Activated CD4-positive, alpha-beta T cell treated with anti-CD3 and anti-CD28 coated beads, Interleukin-2, Interleukin-6, amounts not matched to agents 100 ng/mL and 50 ng/mL, durations not matched to agents 16 hours and 8 hours (primary cell): ENCODE measurements at regions not wholly inside any gene's neighbourhood (a gene's known extent, or its start where the extent isn't known, plus 50 kb on each side); places are given as distances from the start of the nearest gene placed in this dataset.

ENCODE experiments used
- DNase-seq: peaks from one replicate; pipeline ENCODE4 v3.0.0-alpha.2; 2020

DNA sequence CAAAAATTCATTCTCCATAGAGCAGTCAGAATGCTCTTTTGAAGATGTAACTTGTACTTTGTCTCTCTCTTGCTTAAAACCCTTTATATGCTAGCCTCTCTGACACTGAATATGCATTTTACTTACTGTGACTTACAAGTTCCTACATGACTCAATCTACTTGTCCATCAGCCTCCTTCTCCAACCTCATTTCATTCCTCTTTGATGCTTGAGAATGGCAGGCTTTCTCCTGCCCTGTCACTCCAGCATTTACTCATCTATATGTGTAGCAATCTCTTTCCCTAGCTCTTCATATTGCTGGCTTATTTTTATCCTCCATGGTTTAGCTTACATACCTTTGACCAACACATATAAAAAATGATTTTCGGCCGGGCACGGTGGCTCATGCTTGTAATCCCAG, 561.9 kb downstream of the CCER1 start:
- no peak for DNase-seq

DNA sequence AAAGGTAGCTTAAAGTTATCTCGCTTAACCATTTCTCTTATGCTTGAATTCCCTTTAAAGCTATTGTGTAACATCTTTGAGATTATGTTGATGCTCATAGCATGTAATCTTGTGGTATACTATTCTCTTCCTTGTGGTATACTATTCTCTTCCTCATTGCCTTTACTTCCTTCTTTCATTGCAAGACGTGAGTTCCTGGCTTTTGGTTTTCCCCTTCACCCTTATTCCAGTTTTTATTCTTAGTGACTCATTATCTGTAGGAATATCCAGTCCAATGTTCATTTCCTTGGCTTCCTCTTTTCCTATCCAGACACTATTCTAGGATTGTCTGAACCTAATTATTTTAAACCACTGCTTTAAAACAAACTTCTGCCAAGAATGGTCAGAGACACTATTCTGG, 564.0 kb downstream of the CCER1 start:
- DNase-seq, result no peak

DNA sequence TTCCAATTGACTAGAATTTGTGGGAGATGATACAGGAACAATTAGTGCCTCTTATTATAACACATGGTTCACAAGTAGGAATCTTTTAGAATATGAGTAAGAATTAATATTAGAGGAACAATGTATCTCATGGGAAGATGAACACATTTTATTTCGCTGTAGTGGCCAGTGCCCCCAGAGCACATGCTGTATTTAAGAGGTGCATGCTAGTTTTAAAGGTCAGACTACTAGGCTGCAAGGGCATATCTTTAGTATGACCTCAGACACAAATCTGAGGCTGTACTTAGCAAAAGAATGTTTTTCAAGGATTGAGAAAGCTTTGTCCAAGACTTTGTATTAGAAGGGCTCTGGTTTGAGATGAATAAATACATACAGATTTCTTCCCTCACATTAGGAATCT, 586.9 kb downstream of the CCER1 start:
- DNase-seq, result no peak

DNA sequence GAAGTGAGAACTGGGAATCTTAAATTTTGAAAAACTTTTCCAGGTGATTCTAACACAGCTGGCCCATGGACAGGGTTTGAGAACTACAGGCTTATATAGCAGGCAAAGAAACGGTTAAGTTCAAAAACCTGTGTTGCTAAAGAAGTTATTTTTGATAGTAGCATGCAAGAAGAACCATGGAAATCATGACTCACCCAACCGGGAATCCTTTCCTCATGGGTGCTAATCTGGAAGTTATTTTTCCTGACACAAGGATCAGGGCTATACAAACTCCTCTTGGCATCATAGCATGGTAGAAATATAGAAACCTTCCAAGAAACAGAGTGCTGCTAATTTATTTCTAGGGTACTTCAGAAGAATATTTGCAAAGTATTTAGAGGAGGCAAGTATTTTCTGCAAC, 588.7 kb downstream of the CCER1 start:
- DNase-seq, result no peak

DNA sequence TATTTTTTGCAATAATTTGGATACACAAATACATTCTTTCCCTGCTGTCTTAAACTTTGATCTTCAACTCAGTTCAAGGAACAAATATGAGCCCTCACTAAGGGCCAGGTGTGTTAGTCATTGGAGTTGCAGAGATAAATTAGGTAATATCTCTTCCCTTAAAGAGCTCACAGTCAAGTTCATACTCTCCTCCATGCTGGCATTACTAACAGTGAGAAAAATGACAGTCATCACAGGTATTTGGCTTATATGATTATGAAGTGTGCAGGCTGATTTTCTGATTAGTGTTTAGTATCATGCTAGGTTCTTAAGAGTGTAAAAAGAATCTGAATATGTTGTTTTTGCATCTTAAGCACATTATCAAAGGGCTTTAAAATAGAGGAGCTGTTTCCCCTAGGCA, 594.7 kb downstream of the CCER1 start:
- DNase-seq, result no peak

DNA sequence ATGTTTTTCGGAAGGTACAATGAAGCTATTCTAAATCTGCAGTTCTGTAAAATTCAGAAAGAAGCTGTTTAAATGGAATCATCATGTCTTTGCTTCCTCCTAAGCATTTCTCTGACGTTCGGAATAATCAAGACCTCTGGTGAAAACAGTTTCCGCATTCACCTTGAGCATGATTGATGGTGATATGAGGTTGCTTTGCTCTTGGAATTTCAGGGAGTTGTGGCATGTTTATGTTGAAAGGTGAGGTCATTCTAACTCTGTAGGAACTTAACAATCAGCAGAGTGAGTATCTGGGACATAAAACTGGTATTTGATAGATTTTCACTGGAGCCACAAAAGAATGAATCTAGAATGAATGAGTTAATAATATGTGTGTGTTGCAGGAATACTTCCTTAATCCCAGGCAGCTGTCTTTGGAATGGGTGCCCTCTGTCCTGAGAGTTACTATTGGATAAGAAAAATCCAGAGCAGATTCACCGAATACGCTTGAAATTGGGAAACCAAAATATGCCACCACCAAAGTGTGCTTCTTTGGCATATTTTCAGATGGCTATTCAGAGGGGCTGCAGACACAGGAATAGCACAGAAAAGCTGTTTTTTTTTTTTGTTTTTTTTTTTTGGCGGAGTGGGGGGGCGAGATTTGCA, 599.1 kb downstream of the CCER1 start:
- no peak for DNase-seq

DNA sequence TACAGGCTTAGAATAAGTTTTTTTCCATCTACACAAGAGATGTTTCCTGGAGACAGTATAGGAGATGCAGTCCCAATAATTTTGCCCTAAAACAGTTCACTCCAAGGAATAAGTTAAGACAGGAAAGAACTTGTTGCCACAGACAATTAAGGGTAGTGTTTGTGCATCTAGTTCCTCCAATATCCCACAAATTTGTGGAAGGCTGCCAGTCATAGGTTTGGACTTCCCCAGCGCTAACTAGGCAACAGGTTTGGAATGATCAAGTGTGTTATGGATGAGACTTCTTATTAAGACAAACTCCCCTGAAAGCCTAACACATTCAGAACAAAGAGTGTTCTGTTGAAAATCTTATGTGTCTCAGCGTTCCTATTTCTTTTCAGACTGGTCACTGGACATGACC, 611.0 kb downstream of the CCER1 start:
- no peak for DNase-seq

DNA sequence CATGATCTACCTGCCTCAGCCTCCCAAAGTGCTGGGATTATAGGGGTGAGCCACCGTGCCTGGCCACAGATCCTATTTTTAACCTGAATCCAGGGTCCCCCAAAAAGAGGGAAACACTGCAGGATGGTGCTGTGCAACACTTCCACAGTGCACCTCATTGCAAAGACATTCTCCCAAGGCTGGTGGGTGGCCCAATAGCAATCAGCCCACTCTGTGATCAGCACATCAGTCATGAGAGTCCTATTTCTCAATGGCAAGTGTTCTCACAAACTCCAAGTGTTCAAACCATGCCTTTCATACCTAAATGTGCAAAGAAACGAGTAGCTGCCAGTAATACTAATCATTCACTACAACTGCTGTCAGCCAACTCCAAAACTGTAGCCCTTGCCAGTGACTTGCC, 612.9 kb downstream of the CCER1 start:
- DNase-seq, result no peak

DNA sequence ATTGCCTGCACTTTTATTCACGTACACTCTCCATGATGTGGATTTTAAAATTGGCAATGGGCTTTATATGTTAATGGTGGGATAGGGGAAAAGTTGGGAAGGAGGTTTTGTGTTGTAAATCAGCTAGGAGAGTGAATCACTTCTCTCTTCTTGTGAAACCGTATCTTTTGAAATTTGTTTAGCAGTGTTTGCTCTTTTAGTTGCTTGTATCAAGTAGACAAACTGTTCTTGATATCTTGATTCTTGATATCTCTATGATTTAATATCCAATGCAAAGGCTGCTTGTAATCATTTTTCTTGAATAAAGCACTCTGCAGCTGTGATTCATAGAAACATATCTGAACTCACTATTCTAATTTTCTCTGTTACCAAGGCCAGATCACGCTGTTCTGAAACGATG, 615.1 kb downstream of the CCER1 start:
- DNase-seq, result no peak

DNA sequence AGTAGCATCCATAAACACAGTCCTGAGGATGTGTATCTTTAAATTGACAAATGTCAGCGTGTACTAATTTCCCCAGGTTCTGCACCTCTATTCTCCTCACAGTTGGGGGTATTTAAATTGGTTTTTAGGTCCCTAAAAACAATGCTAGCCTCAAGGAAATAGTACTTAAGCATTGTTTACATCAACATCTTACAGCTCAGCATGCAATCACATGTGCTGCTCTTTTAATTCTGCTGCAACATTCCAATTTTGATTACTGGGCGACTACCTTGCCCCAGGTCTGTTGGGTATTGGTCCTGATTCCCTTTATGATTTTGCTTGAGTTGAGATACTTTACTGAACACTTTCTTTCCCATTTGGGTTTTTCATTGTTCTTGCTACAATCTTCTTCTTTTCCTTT, 616.6 kb downstream of the CCER1 start:
- DNase-seq, result no peak

DNA sequence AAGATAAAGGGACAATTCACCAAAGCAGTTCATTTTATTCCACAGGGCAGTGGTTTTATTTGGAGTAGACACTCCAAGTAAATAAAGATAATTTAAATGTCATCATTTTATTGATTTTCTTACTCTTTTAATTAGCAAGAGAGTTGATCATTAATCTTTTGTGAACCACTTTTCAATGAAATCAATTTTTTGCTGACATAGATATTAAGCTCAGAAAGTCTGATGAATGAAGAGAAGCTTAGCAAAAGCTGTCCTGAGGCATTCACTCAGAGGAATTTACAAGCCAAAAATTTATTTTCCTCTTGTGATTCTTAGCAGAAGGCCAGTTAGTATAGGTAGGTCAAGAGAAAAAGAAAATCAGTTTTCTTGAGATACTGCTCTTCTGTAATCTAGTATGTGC, 618.0 kb downstream of the CCER1 start:
- DNase-seq, result no peak

DNA sequence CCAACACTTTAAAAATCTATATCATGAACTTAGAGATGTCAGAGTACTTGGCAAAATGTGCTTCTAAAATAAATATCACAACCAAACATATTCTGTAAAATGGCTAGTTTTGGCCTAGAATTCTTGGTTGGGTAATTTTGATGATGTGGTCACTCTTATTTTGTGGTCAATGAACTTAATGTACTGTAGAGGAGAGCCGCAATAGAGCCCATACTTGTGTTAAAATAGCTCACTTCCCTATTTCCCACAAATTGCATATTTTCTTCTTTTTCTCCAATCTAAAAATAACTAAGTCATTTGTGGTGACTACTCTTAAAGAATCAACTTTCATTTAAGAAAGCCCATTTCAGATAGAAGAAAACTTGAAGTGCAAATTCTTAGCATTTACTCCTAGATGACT, 619.4 kb downstream of the CCER1 start:
- no peak for DNase-seq

DNA sequence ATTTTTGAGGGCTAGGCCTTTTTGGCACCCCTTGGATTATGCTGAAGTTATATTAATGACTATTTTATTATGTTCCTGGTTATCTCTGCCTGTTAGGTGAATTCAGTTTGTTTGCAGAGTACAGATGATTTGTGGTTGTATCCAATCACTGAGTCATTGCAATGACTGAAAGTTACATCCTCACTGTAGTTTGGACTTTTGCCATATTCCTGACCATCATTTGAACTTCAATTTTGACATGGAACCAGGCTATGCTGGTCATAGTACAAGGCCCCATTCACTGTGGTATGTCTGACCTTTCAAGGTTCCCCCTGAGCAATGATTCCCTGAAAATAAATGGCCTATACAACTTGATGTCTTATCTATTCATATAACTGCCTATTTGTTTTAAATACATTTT, 621.0 kb downstream of the CCER1 start:
- no peak for DNase-seq

DNA sequence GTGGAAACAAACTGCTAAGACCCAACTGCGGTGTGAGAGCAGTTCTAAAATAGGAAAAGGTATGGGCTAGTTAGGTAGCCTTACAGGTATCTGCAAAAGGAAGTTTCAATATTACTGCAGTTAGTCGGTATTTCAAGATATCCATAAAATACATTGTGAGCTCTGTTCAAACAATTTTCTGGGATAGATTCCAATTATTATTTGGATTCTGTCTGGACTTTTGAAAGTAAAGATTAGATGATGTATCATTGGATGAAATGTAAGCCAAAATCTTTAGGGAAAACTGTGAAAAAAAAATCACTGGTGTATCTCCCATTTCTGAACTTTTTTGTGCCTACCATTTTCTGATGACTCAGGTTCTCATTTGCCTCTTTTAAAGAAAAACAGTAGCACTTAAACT, 621.6 kb downstream of the CCER1 start:
- DNase-seq, result no peak

DNA sequence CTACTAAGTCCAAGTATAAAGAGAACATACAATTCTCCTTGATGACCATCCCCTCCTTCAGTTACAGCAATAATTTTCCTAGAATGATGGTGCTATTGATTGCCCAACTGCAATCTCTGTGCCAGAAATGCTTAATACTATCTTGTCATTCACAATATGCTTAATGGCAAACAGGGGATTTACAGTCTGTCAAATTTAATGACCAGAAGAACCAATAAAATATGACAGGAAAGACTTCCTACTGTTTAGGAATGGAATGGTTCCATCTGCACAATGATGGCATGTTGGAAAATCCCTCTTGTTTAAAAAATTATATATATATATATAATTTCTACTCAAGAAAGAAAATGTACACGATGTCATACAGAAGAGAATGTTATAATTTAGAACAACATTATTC, 623.2 kb downstream of the CCER1 start:
- DNase-seq, result no peak

DNA sequence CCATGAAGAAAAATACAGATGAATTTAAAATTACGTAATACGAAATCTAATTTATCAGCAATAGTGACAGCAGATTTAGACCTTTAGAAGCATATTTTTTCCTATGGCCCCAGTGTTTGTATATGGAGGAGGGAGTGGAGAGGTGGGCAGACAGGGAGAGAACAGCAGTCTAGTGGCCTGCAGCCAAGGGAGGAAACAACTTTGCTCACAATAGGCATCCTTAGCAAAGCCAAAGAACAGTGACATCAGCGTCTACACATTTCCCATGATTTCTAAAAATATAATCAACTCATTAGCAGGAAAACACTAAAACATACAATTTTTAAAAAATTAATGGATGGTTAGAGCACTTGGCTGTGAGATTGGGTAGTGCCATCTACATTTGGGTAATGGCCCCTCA, 622.6 kb upstream of the ATP2B1 start:
- no peak for DNase-seq

DNA sequence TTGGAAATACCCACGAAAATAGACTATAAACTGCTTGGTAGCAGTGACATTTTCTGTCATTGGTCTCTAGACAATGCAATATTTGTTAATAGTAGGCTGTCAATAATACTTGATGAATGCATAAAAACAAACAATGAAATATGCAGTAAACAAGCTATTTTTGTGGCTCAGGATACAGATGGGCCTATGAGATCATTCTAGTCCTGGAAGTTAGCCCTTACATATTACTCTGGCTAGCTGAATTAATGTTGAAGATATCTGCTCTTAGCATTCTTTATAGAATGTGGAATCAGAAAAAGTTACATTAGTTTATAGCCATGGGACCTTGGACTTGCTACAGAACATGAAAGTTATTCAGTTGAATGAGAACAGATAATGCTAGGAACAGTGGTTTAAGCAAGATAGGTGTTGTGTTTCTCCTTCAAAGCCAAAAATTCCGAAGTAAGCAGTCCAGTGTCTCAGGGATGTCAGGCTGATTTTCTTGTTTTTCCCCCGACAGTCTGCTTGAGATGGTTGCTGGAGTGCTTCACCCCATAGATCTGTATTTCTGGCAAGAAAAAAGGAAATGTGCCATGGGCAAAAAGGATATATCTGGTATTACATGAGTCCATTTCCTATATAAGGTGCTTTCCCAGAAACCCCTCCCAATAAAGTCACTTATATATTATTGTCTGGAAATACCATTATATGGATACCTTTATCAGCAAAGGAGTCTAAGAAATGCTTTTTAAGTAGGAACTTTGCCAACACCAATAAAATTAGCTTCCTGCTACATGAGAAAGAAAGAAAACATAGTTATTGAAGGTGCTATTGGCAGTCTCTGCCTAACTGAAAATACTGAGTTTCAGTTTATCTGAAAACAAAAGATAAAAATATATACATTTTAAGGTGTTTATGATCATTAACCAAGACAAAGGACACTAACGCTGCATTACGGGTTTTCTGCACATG, 619.4 kb upstream of the ATP2B1 start:
- DNase-seq, result no peak

DNA sequence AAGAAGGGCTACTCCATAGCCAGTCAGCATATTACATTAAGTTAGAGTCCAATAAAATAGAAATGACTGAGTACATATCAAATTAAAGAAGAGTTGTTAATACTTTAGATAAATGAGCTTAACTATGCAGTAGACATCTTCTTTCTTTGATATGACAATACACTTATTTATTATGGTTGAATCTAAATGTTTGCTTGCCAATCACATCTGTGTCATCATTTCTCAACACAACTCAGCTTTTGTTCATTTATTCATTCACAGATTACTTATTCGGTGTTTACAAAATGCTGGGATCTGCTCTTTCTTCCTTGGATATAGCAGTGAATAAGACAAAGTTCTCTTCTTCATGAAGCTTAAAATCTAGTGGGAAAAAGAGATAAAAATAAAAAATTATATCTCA, 614.6 kb upstream of the ATP2B1 start:
- DNase-seq, result no peak

DNA sequence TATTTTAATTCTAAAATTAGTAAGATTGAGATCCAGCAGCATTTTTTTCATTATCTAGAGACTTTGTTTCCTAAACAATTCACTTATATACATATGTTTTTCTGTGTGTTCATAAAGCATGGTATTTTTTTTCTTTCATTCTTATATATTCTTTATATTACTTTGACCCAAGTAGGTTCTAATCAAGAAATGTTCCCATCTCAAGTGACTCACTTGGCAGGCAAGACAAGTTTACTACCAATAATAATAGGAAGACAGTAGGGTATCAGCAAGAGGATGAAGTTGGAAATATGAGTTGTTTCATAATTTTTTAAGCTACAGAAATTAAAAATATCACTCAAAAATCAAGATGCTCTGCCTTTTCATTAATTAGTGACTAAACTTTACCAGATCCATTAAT, 613.4 kb upstream of the ATP2B1 start:
- no peak for DNase-seq

DNA sequence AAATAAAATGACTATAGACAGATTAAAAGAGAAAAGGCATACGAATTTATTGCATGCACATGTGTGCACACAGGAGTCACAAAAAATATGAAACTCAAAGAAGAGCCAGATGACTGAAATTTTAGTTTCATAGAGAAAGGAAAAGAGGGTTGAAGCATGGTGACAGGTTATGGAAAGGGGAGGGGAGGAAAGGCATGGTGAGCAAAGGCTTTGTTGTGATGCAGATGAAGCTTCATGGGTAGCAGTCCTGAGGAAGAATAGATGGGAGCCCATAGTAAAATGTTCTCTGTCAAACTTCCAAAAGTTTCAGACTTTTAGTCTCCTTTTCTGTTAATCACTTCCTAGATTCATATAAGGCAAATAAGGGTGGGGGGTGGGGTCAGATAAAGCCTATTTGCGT, 612.7 kb upstream of the ATP2B1 start:
- no peak for DNase-seq

DNA sequence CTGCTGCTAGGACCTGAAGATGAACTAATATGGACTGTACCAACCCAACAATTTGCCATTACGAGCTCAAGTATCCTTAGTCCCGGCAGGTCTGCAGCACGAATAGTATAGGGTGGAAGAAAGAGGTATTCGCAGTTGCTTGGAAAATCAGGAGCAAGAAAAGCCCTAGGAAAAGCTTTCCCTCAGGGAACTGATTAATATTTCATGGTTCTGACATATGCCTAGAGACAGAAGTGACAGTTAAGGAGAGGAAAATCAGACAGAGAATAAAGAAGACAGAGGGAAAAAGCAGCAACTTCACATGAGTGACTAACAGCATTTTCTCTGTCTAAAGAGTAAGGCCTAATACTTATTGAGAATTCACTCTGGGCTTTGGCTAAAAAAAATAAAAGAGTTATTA, 602.9 kb upstream of the ATP2B1 start:
- no peak for DNase-seq

DNA sequence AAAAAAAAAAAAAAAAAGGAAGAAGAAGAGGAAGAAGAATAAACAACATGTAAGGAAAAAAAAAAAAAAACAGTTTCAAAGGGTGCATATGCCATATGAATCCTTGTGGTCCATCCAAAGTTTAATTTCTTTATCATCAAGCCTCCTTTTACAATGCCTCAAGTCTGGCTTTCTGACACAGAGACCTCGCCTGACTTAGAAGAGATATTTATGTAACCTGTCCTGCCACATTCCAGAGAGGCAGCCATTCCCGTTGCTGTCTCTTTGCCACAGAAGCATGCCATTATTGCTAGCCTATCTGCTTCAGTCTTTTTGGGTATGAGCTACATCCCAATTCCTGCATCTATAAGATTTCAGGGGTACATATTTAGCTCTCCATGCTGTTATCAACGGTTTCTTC, 596.7 kb upstream of the ATP2B1 start:
- DNase-seq, result no peak

DNA sequence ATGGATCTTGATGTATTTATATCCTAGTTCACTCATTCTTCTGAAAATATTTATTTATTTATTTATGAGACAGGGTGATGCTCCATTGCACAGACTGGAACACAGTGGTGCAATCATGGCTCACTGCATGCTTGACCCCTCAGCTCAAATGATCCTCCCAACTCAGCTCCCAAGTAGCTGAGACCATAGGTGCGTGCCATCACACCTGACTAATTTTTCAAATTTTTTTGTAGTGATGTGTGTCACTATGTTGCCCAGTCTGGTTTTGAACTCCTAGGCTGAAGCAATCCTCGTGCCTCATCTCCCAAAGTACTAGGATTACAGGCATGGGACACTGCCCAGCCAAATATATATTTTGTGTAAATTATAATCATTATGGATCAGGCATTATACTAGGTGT, 595.6 kb upstream of the ATP2B1 start:
- no peak for DNase-seq

DNA sequence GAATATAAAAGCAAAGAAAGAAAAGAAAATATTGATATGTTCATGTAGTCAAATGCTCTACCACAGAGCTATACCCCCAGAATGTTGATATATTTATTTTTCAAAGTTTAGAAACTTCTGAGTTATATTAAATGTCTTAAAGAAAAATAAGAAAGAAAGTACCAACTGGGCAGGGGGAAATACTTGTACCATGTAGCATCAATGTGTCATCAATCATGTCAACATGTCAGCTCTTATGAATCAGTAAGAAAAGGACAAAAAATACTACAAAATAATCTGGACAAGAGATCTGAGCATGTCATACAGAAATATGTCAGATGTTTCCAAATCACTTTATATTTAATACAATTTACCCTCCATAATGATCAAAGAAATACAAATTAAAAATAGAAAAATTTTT, 595.1 kb upstream of the ATP2B1 start:
- DNase-seq, result no peak
